HUES64 (cell line): ENCODE measurements at regions not wholly inside any gene's neighbourhood (a gene's known extent, or its start where the extent isn't known, plus 50 kb on each side); places are given as distances from the start of the nearest gene placed in this dataset.
"Not testable (repeated sequence)": the region's sequence is repeated elsewhere in the genome, so short reads cannot be mapped to it uniquely, and the experiment has no call there.

ENCODE experiments used
- H3K27ac ChIP-seq: 2 replicates; pipeline ENCODE4 v1.7.0; 2013; ENCODE audit warnings: low read depth, low read length, inconsistent platforms
- H3K27me3 ChIP-seq: 2 replicates; pipeline ENCODE4 v1.6.1; 2013; ENCODE audit warnings: mild to moderate bottlenecking, low read length; ENCODE audit not compliant: insufficient read depth
- H3K36me3 ChIP-seq: 2 replicates; pipeline ENCODE4 v1.6.1; 2013; ENCODE audit warnings: mild to moderate bottlenecking, low read length; ENCODE audit not compliant: insufficient read depth
- H3K4me1 ChIP-seq: 2 replicates; pipeline ENCODE4 v1.6.1; 2013; ENCODE audit warnings: mild to moderate bottlenecking, low read length, moderate library complexity; ENCODE audit not compliant: insufficient read depth
- H3K4me3 ChIP-seq: 2 replicates; pipeline ENCODE4 v1.5.1; 2013; ENCODE audit warnings: mild to moderate bottlenecking, low read length, moderate library complexity
- H3K9ac ChIP-seq: 2 replicates; pipeline ENCODE4 v1.6.1; 2013; ENCODE audit warnings: mild to moderate bottlenecking, low read depth, low read length
- H3K9me3 ChIP-seq: 2 replicates; pipeline ENCODE4 v1.6.1; 2013; ENCODE audit warnings: low read depth, low read length; ENCODE audit not compliant: insufficient read depth
- WGBS: fragments of 150-250, 120-280 bp; methylation state at CpG from one replicate; pipeline ENCODE4 v1.1.7; 2013; ENCODE audit warnings: missing lambda C conversion rate; 5-methylcytosine and 5-hydroxymethylcytosine counted together

GRCh38 chr7:41418337-41418736 is 284.6 kb downstream of the INHBA start:
- Histone ChIP-seq H3K27ac (no peak overlapping the region), H3K4me3 (no peak overlapping the region), H3K36me3 (no peaks in the 10 kb centered on the region), H3K9me3 (no peaks in the 10 kb centered on the region), H3K4me1 (peaks cover 7% of the 10 kb centered on the region; the same call in 1 of the 2 replicates), H3K27me3 (no peaks in the 10 kb centered on the region), H3K9ac (no peak overlapping the region)
- 74% methylated on average over 3 of the region's 3 CpGs for WGBS

GRCh38 chr7:41416208-41416595 is 286.7 kb downstream of the INHBA start:
- Histone ChIP-seq H3K27me3 (no peaks in the 10 kb centered on the region), H3K9ac (no peak overlapping the region), H3K27ac (no peak overlapping the region), H3K4me3 (no peak overlapping the region), H3K36me3 (no peaks in the 10 kb centered on the region), H3K4me1 (peaks cover 7% of the 10 kb centered on the region; the same call in 1 of the 2 replicates), H3K9me3 (no peaks in the 10 kb centered on the region)
- WGBS = 95% methylated on average over 3 of the region's 3 CpGs

- WGBS = 99% methylated on average over 4 of the region's 5 CpGs
- Histone ChIP-seq H3K27ac (no peak overlapping the region), H3K27me3 (no peaks in the 10 kb centered on the region), H3K9ac (no peak overlapping the region), H3K9me3 (no peaks in the 10 kb centered on the region), H3K36me3 (no peaks in the 10 kb centered on the region), H3K4me3 (no peak overlapping the region), H3K4me1 (peaks cover 7% of the 10 kb centered on the region; the same call in 1 of the 2 replicates)
Observed at GRCh38 chr7:41415471-41416207, 287.3 kb downstream of the INHBA start.

GRCh38 chr7:41415051-41415450 is 287.8 kb downstream of the INHBA start:
- Histone ChIP-seq H3K9ac (no peak overlapping the region), H3K4me3 (no peak overlapping the region), H3K36me3 (no peaks in the 10 kb centered on the region), H3K27ac (no peak overlapping the region), H3K9me3 (no peaks in the 10 kb centered on the region), H3K4me1 (peaks cover 7% of the 10 kb centered on the region; the same call in 1 of the 2 replicates), H3K27me3 (no peaks in the 10 kb centered on the region)
- WGBS = 97% methylated on average over 4 of the region's 4 CpGs

GRCh38 chr7:41404375-41405074 is 298.4 kb downstream of the INHBA start:
- Histone ChIP-seq H3K27me3 (no peaks in the 10 kb centered on the region), H3K36me3 (no peaks in the 10 kb centered on the region), H3K9ac (no peak overlapping the region), H3K4me1 (peaks cover 38% of the 10 kb centered on the region), H3K27ac (no peak overlapping the region), H3K4me3 (no peak overlapping the region), H3K9me3 (no peaks in the 10 kb centered on the region)
- whole genome bisulfite sequencing = 70% methylated on average over 3 of the region's 3 CpGs

- no peaks in the 10 kb centered on the region for H3K9me3 ChIP-seq
- peak overlapping the region; percentile 25; the same call in 1 of the 2 replicates for H3K27ac ChIP-seq
- H3K4me3 ChIP-seq = no peak overlapping the region
- WGBS = 33% methylated on average over 1 of the region's 2 CpGs
- H3K4me1 ChIP-seq = peaks cover 35% of the 10 kb centered on the region
- H3K9ac ChIP-seq = no peak overlapping the region
- no peaks in the 10 kb centered on the region for H3K36me3 ChIP-seq
- no peaks in the 10 kb centered on the region for H3K27me3 ChIP-seq
Observed at GRCh38 chr7:41403291-41403690, 299.6 kb downstream of the INHBA start.

GRCh38 chr7:41401833-41402232 is 301.1 kb downstream of the INHBA start:
- no peak overlapping the region for H3K9ac ChIP-seq
- no peak overlapping the region for H3K27ac ChIP-seq
- WGBS = 73% methylated on average over 4 of the region's 4 CpGs
- H3K9me3 ChIP-seq = no peaks in the 10 kb centered on the region
- no peak overlapping the region for H3K4me3 ChIP-seq
- no peaks in the 10 kb centered on the region for H3K36me3 ChIP-seq
- H3K27me3 ChIP-seq = no peaks in the 10 kb centered on the region
- H3K4me1 ChIP-seq = peaks cover 35% of the 10 kb centered on the region

- Histone ChIP-seq H3K36me3 (no peaks in the 10 kb centered on the region), H3K27ac (no peak overlapping the region)
- WGBS = 100% methylated on average over 2 of the region's 3 CpGs
Observed at GRCh38 chr7:41399171-41399570, 303.7 kb downstream of the INHBA start.

GRCh38 chr7:41391818-41392217 is 311.1 kb downstream of the INHBA start:
- H3K36me3 ChIP-seq = no peaks in the 10 kb centered on the region
- H3K27ac ChIP-seq = no peak overlapping the region
- no peaks in the 10 kb centered on the region for H3K9me3 ChIP-seq
- no peak overlapping the region for H3K9ac ChIP-seq
- 78% methylated on average over 3 of the region's 3 CpGs for WGBS
- no peaks in the 10 kb centered on the region for H3K27me3 ChIP-seq
- no peak overlapping the region for H3K4me3 ChIP-seq
- H3K4me1 ChIP-seq = peaks cover 4% of the 10 kb centered on the region; the same call in 1 of the 2 replicates

More at GRCh38 chr7:41399171-41399570, 303.7 kb downstream of the INHBA start:
- Histone ChIP-seq H3K9ac (no peak overlapping the region), H3K27me3 (no peaks in the 10 kb centered on the region), H3K4me1 (peaks cover 25% of the 10 kb centered on the region), H3K4me3 (no peak overlapping the region), H3K9me3 (no peaks in the 10 kb centered on the region)

- H3K27ac ChIP-seq, H3K27me3 ChIP-seq, H3K36me3 ChIP-seq, H3K4me3 ChIP-seq, H3K9ac ChIP-seq, H3K9me3 ChIP-seq: not testable (repeated sequence)
- WGBS = 68% methylated on average over 2 of the region's 3 CpGs
- H3K4me1 ChIP-seq = peaks cover 15% of the 10 kb centered on the region
Observed at GRCh38 chr7:41388933-41389332, 314.0 kb downstream of the INHBA start.

- H3K4me3 ChIP-seq = no peak overlapping the region
- H3K4me1 ChIP-seq = peaks cover 11% of the 10 kb centered on the region
- no peaks in the 10 kb centered on the region for H3K27me3 ChIP-seq
- 0 out of 2 replicates have a peak overlapping the region, but pooled peaks have one; percentile 25 for H3K27ac ChIP-seq
- no peaks in the 10 kb centered on the region for H3K9me3 ChIP-seq
- 68% methylated on average over 1 of the region's 1 CpG for WGBS
- no peak overlapping the region for H3K9ac ChIP-seq
- H3K36me3 ChIP-seq = no peaks in the 10 kb centered on the region
Observed at GRCh38 chr7:41385996-41386395, 316.9 kb downstream of the INHBA start.
